Stimulated activated CD4-positive, alpha-beta T cell treated with anti-CD3 and anti-CD28 coated beads, Interleukin-15, amount 100 ng/mL, for 1 hour (primary cell): ENCODE measurements at regions not wholly inside any gene's neighbourhood (a gene's known extent, or its start where the extent isn't known, plus 50 kb on each side); places are given as distances from the start of the nearest gene placed in this dataset.
"Not testable (repeated sequence)": the region's sequence is repeated elsewhere in the genome, so short reads cannot be mapped to it uniquely, and the experiment has no call there.

ENCODE experiments used
- DNase-seq, 2 donors: peaks; one replicate each; pipeline ENCODE4 v3.0.0-alpha.2; 2020; ENCODE audit warnings: low read depth in 1 of 2, low spot score in 1 of 2

DNA sequence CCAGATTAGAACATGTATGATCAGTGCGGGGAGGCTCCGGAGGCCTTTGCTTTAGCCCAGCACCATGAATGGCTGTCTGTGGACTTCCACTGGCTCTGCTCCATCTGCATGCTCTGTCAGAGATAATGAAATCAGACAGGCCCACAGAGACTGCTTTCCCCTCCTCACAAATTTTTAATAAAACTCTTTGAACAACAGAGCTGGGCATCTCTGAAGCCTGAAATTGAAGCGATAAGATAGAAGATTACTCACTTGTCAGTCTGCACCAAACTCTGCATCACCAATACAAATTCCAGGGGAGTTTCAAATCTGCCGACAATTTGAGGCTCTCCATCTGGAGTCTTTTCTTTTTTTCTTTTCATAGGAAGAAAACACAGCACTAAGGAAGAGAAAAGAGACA, 110.0 kb downstream of the DYRK2 start:
- no peak for DNase-seq

- no peak for DNase-seq
Observed at GRCh38 chr12:67759829-67760228, 111.3 kb downstream of the DYRK2 start.

GRCh38 chr12:67760586-67761275, 112.2 kb downstream of the DYRK2 start:
- no peak for DNase-seq

DNA sequence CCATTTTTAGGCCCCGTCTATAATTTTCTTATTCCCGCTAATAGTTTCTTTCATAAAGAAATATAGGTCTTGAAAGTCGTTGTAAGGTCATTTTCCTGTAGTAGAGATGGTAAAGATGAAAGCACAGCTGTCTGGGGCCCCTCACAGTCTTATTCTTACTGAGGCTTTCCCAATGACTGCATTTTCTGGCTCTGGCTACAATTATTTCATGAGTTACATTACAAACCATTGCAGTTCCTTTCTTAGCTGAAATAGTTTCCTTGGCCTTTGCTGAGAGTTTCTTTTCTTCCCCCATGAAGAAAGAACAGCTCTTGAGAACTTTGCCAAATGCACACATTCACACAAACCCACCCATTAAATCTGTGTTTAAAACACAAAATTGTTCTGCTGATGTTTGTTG, 113.0 kb downstream of the DYRK2 start:
- DNase-seq, result no peak

- no peak for DNase-seq
Observed at GRCh38 chr12:67764055-67764454, 115.5 kb downstream of the DYRK2 start.

DNA sequence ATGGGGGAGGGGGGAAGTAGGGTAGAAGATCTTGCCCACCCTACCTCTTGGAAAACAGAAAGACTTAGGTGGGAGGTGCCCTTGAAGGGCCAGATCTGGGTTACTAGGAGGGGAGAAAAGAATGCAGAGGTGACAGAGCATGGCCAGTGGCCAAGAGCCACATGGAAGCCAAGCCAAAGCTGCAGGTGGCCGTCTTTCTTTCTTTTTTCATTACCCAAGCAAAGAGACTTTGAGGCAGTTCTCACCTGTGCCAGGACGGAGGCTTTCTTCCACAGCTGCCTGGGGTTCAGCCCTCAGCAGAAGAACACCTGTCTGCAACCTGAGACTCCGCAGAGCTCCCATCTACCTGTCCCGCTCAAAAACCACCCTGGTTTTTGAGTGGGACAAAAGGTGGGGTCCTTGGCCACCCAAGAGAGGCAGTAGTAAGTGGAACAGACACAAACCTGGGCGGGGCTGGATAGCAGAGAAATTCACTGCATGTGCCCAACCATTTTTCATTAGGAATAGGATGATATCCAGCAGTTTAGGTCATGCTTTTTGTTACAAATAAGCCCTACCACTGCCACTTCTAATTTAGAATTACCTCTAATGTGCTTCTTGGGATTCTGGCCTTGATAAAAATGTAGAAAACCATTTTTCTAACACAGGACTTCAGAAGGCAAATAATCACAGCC, 116.5 kb downstream of the DYRK2 start:
- DNase-seq, result no peak

DNA sequence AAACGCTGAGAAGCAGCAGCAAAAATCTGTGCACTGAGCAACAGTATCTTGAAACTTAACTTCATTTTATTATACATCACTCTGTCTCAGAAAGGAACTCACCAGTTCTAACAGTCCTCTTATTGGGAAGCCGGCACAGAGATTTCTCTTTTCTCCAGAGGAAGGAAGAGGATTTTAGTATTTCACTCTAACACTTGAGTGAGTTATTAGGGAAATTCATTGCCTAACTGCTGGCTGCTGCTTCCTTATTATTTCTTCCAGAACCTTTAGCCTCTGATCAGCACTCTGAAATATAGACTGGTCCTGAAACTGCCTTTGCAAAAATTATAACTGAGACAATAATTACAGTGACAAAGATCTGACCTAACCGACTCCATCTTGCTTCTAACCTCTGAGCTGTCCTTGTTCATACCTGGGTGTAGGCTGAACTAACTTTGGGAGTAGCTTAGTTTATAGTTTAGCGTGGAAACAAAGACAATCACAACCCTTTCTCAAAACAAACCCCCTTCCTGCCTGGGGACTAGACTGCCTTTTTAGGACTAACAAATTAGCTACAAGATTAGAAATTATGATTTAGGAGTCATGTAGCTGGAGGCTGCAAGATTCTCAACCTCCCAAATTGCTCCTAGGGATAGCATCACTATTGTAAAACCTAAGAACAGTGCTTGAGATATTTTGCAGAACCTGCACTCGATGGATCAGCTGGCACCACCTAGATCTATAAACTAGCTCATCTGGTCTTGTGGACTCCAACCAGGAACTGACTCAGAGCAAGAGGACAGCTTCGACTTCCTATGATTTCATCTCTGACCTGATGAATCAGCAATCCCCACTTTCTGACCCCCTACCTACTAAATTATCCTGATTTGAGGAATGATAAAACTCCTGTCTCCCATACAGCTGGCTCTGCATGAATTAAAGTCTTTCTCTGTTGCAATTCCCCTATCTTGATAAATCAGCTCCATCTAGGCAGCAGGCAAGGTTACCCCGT, 117.5 kb downstream of the DYRK2 start:
- no peak for DNase-seq

DNA sequence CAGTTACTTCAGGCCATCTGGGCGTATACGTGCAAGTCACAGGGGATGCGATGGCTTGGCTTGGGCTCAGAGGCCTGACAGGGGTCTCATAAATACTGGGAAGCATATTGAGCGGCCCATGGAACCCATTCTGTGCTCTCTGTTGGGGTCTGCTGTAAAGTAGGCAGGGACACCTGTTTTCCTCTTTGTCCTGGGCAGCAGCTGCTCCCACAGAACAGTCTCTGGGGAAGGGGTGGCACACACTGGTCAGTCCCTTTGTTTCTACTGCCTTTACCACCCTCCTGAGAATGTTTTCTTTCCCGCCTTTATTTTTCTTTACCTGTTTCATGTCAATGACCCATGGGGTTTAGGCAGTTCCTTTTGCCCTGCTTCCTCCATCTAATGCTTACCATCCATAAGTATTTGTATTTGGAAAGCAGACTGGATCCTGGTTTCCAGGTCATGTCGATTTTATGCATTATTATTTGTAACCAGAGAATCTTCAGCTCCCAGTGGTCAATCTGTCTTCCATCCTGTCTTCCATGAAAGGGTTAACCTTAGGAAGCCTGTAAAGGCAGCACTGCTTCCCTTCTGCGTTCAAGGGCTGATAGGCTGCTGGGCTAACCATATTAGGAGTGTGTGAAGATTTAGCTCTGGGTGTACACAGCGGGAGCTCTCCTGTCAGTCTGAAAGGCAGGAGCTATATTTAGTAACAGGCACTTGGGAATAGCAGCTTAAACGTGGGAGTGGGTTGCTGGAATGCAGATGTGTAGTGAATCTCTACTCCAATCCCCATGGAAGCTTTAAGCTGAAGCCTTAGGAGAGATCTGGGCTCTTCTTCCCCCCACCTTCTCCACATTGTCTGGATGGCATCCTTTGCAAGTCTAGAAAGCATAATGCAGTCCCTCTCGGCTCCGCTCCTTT, 124.0 kb downstream of the DYRK2 start:
- DNase-seq, result no peak

GRCh38 chr12:67773896-67774295, 125.4 kb downstream of the DYRK2 start:
- DNase-seq, result no peak

- DNase-seq, result no peak
Observed at GRCh38 chr12:67774983-67775587, 126.5 kb downstream of the DYRK2 start.

GRCh38 chr12:67780580-67781084, 132.1 kb downstream of the DYRK2 start:
- DNase-seq, result no peak

- no peak for DNase-seq
Observed at GRCh38 chr12:67782573-67782972, 134.0 kb downstream of the DYRK2 start.

DNA sequence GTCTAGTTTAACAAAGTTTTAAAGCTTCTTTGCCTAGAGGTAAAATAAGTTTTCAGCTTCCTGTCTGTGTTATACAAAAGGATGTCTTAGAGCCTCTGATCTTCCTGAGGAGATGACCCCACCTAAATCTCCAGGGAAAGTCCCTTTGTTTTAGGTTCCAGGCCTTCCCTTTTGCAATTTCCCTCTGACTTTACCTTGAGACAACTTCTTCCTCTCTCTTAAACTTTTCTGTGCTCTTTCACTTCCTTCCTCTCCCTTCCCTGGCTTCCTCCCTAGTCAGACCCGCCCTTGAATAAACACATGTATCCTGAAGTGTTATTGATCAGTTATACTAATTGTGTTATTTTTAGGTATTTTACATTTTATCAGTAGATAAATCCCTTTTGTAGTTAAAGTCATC, 134.8 kb downstream of the DYRK2 start:
- no peak for DNase-seq

GRCh38 chr12:67784831-67785230, 136.3 kb downstream of the DYRK2 start:
- DNase-seq, result no peak

DNA sequence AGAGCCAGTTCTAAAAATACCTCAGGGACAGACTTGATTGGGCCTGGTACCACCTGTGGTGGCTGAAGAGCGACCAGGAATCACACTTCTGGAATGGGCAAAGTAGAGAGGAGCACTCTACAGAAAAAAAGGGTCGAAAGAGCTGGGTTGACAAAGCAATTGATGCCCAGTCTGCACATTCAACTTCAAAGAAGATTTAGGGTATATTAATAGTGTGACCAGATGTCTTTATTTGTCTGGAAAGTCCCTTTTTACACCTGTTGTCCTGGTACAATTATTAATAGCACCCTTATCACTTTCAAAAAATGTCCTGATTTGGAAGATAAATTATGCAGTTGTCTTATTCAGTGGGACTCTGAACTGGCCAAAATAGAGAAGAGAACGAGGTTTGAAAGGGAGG, 137.5 kb downstream of the DYRK2 start:
- no peak for DNase-seq

DNA sequence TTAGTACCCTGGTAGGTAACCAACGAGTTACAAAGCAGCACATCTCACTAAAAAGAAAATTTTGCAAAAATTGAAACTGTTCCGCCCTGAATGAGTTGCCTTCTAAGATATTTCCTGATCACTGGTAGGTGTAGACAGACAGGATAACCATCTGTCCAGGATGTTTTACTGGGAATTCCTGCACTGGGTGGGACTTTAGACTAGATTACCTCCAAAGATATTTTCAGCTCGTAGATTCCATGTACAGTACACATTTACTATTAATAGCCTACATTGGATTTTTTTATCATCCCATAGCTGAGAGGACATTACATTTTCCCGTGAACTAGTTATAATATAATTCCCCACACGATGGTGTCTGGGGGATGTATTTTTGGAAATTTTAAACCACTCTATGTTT, 139.6 kb downstream of the DYRK2 start:
- no peak for DNase-seq

DNA sequence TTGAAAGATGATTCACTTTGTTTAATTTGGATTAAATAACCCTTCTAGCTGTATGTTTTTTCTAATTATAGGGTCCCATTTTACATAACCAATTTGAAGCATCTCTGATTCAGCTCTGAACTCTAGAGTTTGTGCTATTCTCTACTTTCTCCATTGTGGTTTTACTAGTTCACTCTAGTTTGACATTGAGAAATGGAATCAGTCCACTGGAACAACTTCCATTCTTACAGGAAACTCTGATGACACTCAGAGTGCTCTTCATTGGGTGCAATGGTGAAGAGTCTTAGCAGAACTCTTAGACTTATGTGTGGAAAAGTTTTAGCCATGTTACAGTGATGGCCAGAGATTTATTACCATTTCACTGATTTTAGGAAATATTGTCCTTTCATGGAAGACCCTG, 140.7 kb downstream of the DYRK2 start:
- no peak for DNase-seq

DNA sequence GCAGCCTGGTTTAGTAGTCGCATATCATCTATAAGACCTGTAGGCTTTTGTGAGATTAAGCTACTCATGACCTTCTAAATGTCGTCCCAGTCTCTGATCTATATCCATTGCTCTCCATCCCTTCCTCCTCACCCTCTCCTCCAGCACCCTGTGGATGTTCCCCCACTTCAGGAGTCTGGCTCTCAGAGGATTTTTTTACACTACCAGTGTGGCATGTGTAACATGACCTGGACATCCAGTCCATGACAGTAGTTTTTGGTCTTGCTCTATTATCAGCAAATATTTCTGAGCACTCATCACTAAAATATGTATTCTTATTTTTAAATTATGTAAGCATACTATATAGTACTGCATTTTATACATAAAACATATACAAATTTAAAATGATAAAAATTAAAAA, 142.1 kb downstream of the DYRK2 start:
- no peak for DNase-seq

DNA sequence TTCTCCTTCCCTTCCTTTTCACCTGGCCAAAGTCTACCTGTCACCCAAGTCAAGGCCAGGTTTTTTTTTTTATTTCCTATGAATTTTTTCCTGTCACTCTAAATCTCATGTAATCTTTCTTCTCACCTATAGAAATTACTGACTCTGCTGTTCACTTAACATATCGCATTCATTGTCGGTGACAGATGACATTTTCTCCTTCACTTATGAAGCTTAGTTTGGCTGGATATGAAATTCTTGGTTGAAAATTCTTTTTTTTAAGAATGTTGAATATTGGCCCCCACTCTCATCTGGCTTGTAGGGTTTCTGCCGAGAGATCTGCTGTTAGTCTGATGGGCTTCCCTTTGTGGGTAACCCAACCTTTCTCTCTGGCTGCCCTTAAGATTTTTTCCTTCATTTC, 142.8 kb downstream of the DYRK2 start:
- not testable (repeated sequence) for DNase-seq

GRCh38 chr12:67792185-67792584, 143.6 kb downstream of the DYRK2 start:
- no peak for DNase-seq
